NCI-H82 treated with DMSO at 0.1 percent for 48 hours (cell line): ENCODE measurements at regions not wholly inside any gene's neighbourhood (a gene's known extent, or its start where the extent isn't known, plus 50 kb on each side); places are given as distances from the start of the nearest gene placed in this dataset.

Source experiments
- DNase-seq: peaks from one replicate; lab custom pipeline; 2025; ENCODE audit not compliant: unreplicated experiment; lab: John Stamatoyannopoulos, UW

GRCh38 chr4:117425636-117426035, 340.3 kb upstream of the TRAM1L1 start:
- no peak for DNase-seq

GRCh38 chr4:117428536-117428935, 343.2 kb upstream of the TRAM1L1 start:
- DNase-seq, result no peak

GRCh38 chr4:117429061-117429460, 343.7 kb upstream of the TRAM1L1 start:
- no peak for DNase-seq

- DNase-seq, result no peak
Observed at GRCh38 chr4:117429506-117429905, 344.1 kb upstream of the TRAM1L1 start.

GRCh38 chr4:117434424-117434823, 349.0 kb upstream of the TRAM1L1 start:
- no peak for DNase-seq

GRCh38 chr4:117447925-117448324, 362.5 kb upstream of the TRAM1L1 start:
- DNase-seq, result no peak

- no peak for DNase-seq
Observed at GRCh38 chr4:117455088-117455487, 369.7 kb upstream of the TRAM1L1 start.

- DNase-seq, result no peak
Observed at GRCh38 chr4:117466388-117466787, 381.0 kb upstream of the TRAM1L1 start.

GRCh38 chr4:117467404-117467803, 382.0 kb upstream of the TRAM1L1 start:
- DNase-seq, result no peak

- no peak for DNase-seq
Observed at GRCh38 chr4:117474987-117475386, 389.6 kb upstream of the TRAM1L1 start.

GRCh38 chr4:117477925-117478324, 392.5 kb upstream of the TRAM1L1 start:
- no peak for DNase-seq

GRCh38 chr4:117478702-117479101, 393.3 kb upstream of the TRAM1L1 start:
- no peak for DNase-seq

- DNase-seq, result no peak
Observed at GRCh38 chr4:117479673-117480072, 394.3 kb upstream of the TRAM1L1 start.

GRCh38 chr4:117481742-117482141, 396.4 kb upstream of the TRAM1L1 start:
- DNase-seq, result no peak

- DNase-seq, result no peak
Observed at GRCh38 chr4:117488692-117489091, 403.3 kb upstream of the TRAM1L1 start.

- DNase-seq, result no peak
Observed at GRCh38 chr4:117489107-117489506, 403.7 kb upstream of the TRAM1L1 start.

- no peak for DNase-seq
Observed at GRCh38 chr4:117491516-117491915, 406.1 kb upstream of the TRAM1L1 start.

- no peak for DNase-seq
Observed at GRCh38 chr4:117495802-117496201, 410.4 kb upstream of the TRAM1L1 start.

GRCh38 chr4:117512414-117512813, 427.0 kb upstream of the TRAM1L1 start:
- no peak for DNase-seq

- no peak for DNase-seq
Observed at GRCh38 chr4:117514391-117515175, 429.2 kb upstream of the TRAM1L1 start.

- no peak for DNase-seq
Observed at GRCh38 chr4:117515921-117516320, 430.5 kb upstream of the TRAM1L1 start.

- DNase-seq, result no peak
Observed at GRCh38 chr4:117527601-117528000, 442.2 kb upstream of the TRAM1L1 start.

- DNase-seq, result no peak
Observed at GRCh38 chr4:117529401-117529800, 444.0 kb upstream of the TRAM1L1 start.
